ENCODE measurements at regions not wholly inside any gene's neighbourhood (a gene's known extent, or its start where the extent isn't known, plus 50 kb on each side); places are given as distances from the start of the nearest gene placed in this dataset.

DNA sequence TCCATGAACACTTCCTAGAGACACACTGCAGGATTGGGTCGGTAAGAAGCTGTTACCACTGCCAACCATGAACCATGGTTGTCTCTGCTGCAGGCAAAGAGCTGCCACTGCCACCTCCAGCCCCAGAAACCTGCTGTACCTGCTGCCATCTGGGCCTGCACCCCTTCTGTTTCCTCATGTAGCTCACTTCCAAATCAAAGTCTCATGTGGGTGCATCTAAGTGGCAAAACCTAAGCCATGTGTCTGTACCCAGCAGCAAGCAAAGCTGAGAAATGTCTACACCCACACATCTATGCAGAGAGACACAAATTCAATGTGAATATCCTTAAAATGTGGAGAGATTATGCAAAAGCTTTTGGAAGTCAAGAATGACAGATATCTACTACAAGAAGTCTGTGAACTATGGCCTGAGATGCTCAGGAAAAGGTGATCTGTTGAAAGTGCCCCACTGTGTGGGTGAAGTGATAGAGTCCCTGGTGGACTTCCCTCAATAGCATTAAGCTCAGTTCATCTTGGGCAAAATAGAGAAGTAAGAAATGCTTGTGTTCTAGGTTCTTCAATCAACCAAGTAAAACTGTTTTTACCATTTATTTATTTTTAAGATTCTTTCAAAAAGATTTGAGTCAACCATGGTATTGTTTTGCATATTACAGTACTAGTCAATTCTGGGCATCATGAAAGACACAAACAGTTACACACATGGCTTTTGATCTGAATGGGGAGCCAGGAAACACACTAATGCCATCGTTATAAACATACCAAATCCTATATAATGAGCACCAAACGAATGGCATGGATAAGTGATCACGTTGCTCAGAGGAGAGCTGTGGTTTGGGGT is 64.4 kb downstream of the FOS start:
- H3K9me3 ChIP-seq (ENCODE audit: insufficient read depth, low read length), result peaks cover 10% of the 10 kb centered on the region; the same call in 1 of the 2 replicates
- H3K27me3 ChIP-seq (ENCODE audit: insufficient read depth, insufficient read length), result no peaks in the 10 kb centered on the region
- H3K4me1 ChIP-seq (ENCODE audit: insufficient read depth, insufficient read length), result no peaks in the 10 kb centered on the region
- DNase-seq (ENCODE audit: low read depth, low spot score), result no peak
- no peak overlapping the region for H3K4me3 ChIP-seq (ENCODE audit: insufficient read length, low read depth)
- H3K36me3 ChIP-seq (ENCODE audit: insufficient read depth, insufficient read length, low read length), result no peaks in the 10 kb centered on the region
- H3K9ac ChIP-seq (ENCODE audit: insufficient read length, low read depth), result no peak overlapping the region
- TF ChIP-seq SUZ12 (IDR thresholded peaks at IDR 0.05; ENCODE audit: extremely low read depth, insufficient read depth, insufficient read length), result no peak
- TF ChIP-seq YY1 (IDR thresholded peaks at IDR 0.05; ENCODE audit: insufficient read depth, insufficient read length), result no peak

- no peak for DNase-seq (ENCODE audit: low read depth, low spot score)
- TF ChIP-seq SUZ12 (IDR thresholded peaks at IDR 0.05; ENCODE audit: extremely low read depth, insufficient read depth, insufficient read length) (no peak), YY1 (IDR thresholded peaks at IDR 0.05; ENCODE audit: insufficient read depth, insufficient read length) (no peak), ZNF274 (IDR thresholded peaks at IDR 0.05; ENCODE audit: low read depth, low read length) (no peak)
- no peaks in the 10 kb centered on the region for H3K36me3 ChIP-seq (ENCODE audit: insufficient read depth, insufficient read length, low read length)
- no peak overlapping the region for H3K4me3 ChIP-seq (ENCODE audit: insufficient read length, low read depth)
- H3K9ac ChIP-seq (ENCODE audit: insufficient read length, low read depth), result no peak overlapping the region
- H3K27me3 ChIP-seq (ENCODE audit: insufficient read depth, insufficient read length), result no peaks in the 10 kb centered on the region
- peaks cover 10% of the 10 kb centered on the region; the same call in 1 of the 2 replicates for H3K9me3 ChIP-seq (ENCODE audit: insufficient read depth, low read length)
- H3K4me1 ChIP-seq (ENCODE audit: insufficient read depth, insufficient read length), result no peaks in the 10 kb centered on the region
Measured at GRCh38 chr14:75343911-75344310, 65.3 kb downstream of the FOS start.

- Histone ChIP-seq H3K4me1 (ENCODE audit: insufficient read depth, insufficient read length) (no peaks in the 10 kb centered on the region), H3K4me3 (ENCODE audit: insufficient read length, low read depth) (no peak overlapping the region), H3K9me3 (ENCODE audit: insufficient read depth, low read length) (peaks cover 10% of the 10 kb centered on the region; the same call in 1 of the 2 replicates), H3K36me3 (ENCODE audit: insufficient read depth, insufficient read length, low read length) (no peaks in the 10 kb centered on the region), H3K9ac (ENCODE audit: insufficient read length, low read depth) (no peak overlapping the region), H3K27me3 (ENCODE audit: insufficient read depth, insufficient read length) (no peaks in the 10 kb centered on the region)
- DNase-seq (ENCODE audit: low read depth, low spot score), result no peak
- no peak for TF ChIP-seq SUZ12 (IDR thresholded peaks at IDR 0.05; ENCODE audit: extremely low read depth, insufficient read depth, insufficient read length)
- TF ChIP-seq YY1 (IDR thresholded peaks at IDR 0.05; ENCODE audit: insufficient read depth, insufficient read length), result no peak
- TF ChIP-seq ZNF274 (IDR thresholded peaks at IDR 0.05; ENCODE audit: low read depth, low read length), result no peak
Measured at GRCh38 chr14:75344411-75344810, 65.8 kb downstream of the FOS start.

DNA sequence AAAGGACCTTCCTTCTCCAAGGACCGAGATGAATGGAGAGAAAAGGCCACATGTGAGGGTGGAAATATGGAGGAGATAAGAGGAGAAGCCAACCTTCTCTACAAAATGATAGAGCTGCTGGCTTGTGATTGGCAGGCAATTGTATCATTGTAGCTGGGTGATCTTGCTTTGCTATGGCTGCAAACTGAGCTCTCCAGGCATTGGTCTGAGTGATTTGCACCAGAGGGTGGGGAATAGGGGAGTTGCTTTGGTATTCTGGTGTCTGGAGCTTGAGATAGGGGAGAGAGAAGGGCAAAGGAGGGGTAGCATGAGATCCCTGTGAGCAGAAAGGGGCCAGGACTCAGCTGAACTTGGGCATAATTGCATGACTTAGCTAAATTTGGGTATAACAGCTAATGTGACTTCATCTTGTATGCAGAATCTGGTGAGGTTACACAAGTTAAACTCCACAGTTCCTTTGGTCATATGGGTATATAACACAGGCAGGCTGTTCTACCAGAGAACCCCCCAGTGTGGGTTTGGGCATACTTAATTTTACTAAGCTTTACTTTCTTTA is 72.0 kb downstream of the FOS start:
- Histone ChIP-seq H3K9ac (ENCODE audit: insufficient read length, low read depth) (no peak overlapping the region), H3K4me3 (ENCODE audit: insufficient read length, low read depth) (no peak overlapping the region), H3K36me3 (ENCODE audit: insufficient read depth, insufficient read length, low read length) (no peaks in the 10 kb centered on the region), H3K27me3 (ENCODE audit: insufficient read depth, insufficient read length) (no peaks in the 10 kb centered on the region), H3K4me1 (ENCODE audit: insufficient read depth, insufficient read length) (no peaks in the 10 kb centered on the region), H3K9me3 (ENCODE audit: insufficient read depth, low read length) (peaks cover 7% of the 10 kb centered on the region; the same call in 1 of the 2 replicates)
- TF ChIP-seq YY1 (IDR thresholded peaks at IDR 0.05; ENCODE audit: insufficient read depth, insufficient read length) (no peak), ZNF274 (IDR thresholded peaks at IDR 0.05; ENCODE audit: low read depth, low read length) (no peak), SUZ12 (IDR thresholded peaks at IDR 0.05; ENCODE audit: extremely low read depth, insufficient read depth, insufficient read length) (no peak)
- DNase-seq (ENCODE audit: low read depth, low spot score), result no peak

GRCh38 chr14:75359098-75359497 is 68.7 kb upstream of the JDP2 start:
- no peak for DNase-seq (ENCODE audit: low read depth, low spot score)
- no peak overlapping the region for H3K9ac ChIP-seq (ENCODE audit: insufficient read length, low read depth)
- TF ChIP-seq YY1 (IDR thresholded peaks at IDR 0.05; ENCODE audit: insufficient read depth, insufficient read length), result no peak
- TF ChIP-seq SUZ12 (IDR thresholded peaks at IDR 0.05; ENCODE audit: extremely low read depth, insufficient read depth, insufficient read length), result no peak
- TF ChIP-seq ZNF274 (IDR thresholded peaks at IDR 0.05; ENCODE audit: low read depth, low read length), result no peak
- no peak overlapping the region for H3K4me3 ChIP-seq (ENCODE audit: insufficient read length, low read depth)
- H3K27me3 ChIP-seq (ENCODE audit: insufficient read depth, insufficient read length), result peaks cover 23% of the 10 kb centered on the region
- H3K4me1 ChIP-seq (ENCODE audit: insufficient read depth, insufficient read length), result peaks cover 3% of the 10 kb centered on the region
- H3K9me3 ChIP-seq (ENCODE audit: insufficient read depth, low read length), result no peaks in the 10 kb centered on the region
- H3K36me3 ChIP-seq (ENCODE audit: insufficient read depth, insufficient read length, low read length), result no peaks in the 10 kb centered on the region

DNA sequence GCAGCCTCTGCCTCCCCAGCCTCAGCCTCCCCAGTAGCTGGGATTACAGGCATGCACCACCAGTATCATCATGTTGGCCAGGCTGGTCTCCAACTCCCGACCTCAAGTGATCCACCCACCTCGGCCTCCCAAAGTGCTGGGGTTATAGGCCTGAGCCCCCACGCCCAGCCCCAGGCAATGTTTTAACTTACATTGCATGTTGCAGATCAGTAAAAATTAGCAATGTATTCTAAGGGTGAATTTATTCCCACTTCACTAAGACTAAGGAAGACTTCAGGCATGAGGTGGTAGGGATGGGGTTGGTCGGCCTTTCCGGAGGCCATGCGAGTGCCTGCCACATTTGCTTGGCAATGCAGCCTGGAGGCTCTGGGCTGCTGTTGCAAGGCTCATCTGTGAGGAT is 66.8 kb upstream of the JDP2 start:
- H3K4me1 ChIP-seq (ENCODE audit: insufficient read depth, insufficient read length), result peaks cover 3% of the 10 kb centered on the region
- peaks cover 35% of the 10 kb centered on the region for H3K27me3 ChIP-seq (ENCODE audit: insufficient read depth, insufficient read length)
- no peak for DNase-seq (ENCODE audit: low read depth, low spot score)
- no peaks in the 10 kb centered on the region for H3K9me3 ChIP-seq (ENCODE audit: insufficient read depth, low read length)
- TF ChIP-seq YY1 (IDR thresholded peaks at IDR 0.05; ENCODE audit: insufficient read depth, insufficient read length) (no peak), ZNF274 (IDR thresholded peaks at IDR 0.05; ENCODE audit: low read depth, low read length) (no peak), SUZ12 (IDR thresholded peaks at IDR 0.05; ENCODE audit: extremely low read depth, insufficient read depth, insufficient read length) (no peak)
- H3K9ac ChIP-seq (ENCODE audit: insufficient read length, low read depth), result no peak overlapping the region
- H3K36me3 ChIP-seq (ENCODE audit: insufficient read depth, insufficient read length, low read length), result no peaks in the 10 kb centered on the region
- H3K4me3 ChIP-seq (ENCODE audit: insufficient read length, low read depth), result no peak overlapping the region

DNA sequence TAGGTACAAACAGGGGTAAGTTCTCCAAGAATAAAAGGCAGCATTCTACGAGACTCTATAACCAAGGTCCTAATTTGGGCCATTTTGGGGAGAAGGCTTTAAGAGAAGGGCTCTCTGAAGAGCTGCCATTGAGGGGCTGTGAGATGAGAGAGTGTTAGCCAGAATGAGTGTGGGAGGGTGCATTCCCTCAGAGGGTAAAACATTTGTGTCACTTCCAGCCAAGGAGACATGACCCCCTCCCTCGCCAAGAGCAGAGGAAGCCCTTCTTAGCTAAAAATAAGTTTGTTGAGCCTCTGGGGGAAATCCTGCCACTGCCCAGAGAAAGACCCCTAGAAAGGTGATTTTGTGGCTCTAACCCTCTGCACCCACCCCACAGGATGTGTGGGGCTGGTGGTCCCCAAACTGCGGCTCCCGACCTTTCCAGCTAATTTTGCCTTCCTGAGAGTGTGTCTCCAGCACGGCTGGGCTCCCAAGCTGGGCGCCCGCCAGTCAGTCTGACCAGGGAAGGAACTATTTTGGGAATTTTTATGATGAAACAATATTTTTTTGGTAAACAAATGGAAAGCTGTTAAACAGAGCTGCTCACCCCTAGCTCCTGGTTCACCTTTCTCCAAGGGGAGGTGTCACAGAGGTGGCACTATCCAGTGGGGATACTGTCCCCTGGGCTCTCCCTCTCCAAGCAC is 65.9 kb upstream of the JDP2 start:
- DNase-seq (ENCODE audit: low read depth, low spot score), result no peak
- Histone ChIP-seq H3K27me3 (ENCODE audit: insufficient read depth, insufficient read length) (peaks cover 39% of the 10 kb centered on the region), H3K9me3 (ENCODE audit: insufficient read depth, low read length) (no peaks in the 10 kb centered on the region), H3K9ac (ENCODE audit: insufficient read length, low read depth) (no peak overlapping the region), H3K4me3 (ENCODE audit: insufficient read length, low read depth) (no peak overlapping the region), H3K36me3 (ENCODE audit: insufficient read depth, insufficient read length, low read length) (no peaks in the 10 kb centered on the region), H3K4me1 (ENCODE audit: insufficient read depth, insufficient read length) (no peaks in the 10 kb centered on the region)
- TF ChIP-seq YY1 (IDR thresholded peaks at IDR 0.05; ENCODE audit: insufficient read depth, insufficient read length) (no peak), ZNF274 (IDR thresholded peaks at IDR 0.05; ENCODE audit: low read depth, low read length) (no peak), SUZ12 (IDR thresholded peaks at IDR 0.05; ENCODE audit: extremely low read depth, insufficient read depth, insufficient read length) (no peak)
